GM08714 (cell line): ENCODE measurements at regions not wholly inside any gene's neighbourhood (a gene's known extent, or its start where the extent isn't known, plus 50 kb on each side); places are given as distances from the start of the nearest gene placed in this dataset.

Experiments used
- H3K4me3 ChIP-seq: fragments of 200-500 bp; sonication (Bioruptor generic); 2 replicates; pipeline ENCODE4 v1.5.1; 2014; ENCODE audit warnings: mild to moderate bottlenecking, low read length, inconsistent platforms
- ZNF274 ChIP-seq: IDR thresholded peaks from 2 replicates; pipeline ENCODE4 v1.6.1; 2012; ENCODE audit warnings: mild to moderate bottlenecking, low read depth, low read length

- H3K4me3 ChIP-seq: no peak overlapping the region
- TF ChIP-seq ZNF274: no peak
These were observed 346.8 kb downstream of the STK39 start for GRCh38 chr2:167900435-167901114.

GRCh38 chr2:167898340-167898739, 349.1 kb downstream of the STK39 start:
- H3K4me3 ChIP-seq: no peak overlapping the region
- TF ChIP-seq ZNF274: no peak

- no peak for TF ChIP-seq ZNF274
- no peak overlapping the region for H3K4me3 ChIP-seq
These were observed 355.6 kb downstream of the STK39 start for GRCh38 chr2:167891841-167892240.

GRCh38 chr2:167890739-167891138, 356.7 kb downstream of the STK39 start:
- no peak for TF ChIP-seq ZNF274
- no peak overlapping the region for H3K4me3 ChIP-seq

- TF ChIP-seq ZNF274: no peak
These were observed 367.0 kb downstream of the STK39 start for GRCh38 chr2:167880415-167880814.

GRCh38 chr2:167875529-167875928, 371.9 kb downstream of the STK39 start:
- TF ChIP-seq ZNF274: no peak
- H3K4me3 ChIP-seq: no peak overlapping the region

More at GRCh38 chr2:167880415-167880814, 367.0 kb downstream of the STK39 start:
- H3K4me3 ChIP-seq: no peak overlapping the region

GRCh38 chr2:167874812-167875211, 372.6 kb downstream of the STK39 start:
- TF ChIP-seq ZNF274: no peak
- no peak overlapping the region for H3K4me3 ChIP-seq

GRCh38 chr2:167871286-167871685, 376.1 kb downstream of the STK39 start:
- H3K4me3 ChIP-seq: no peak overlapping the region
- no peak for TF ChIP-seq ZNF274

- H3K4me3 ChIP-seq: no peak overlapping the region
- TF ChIP-seq ZNF274: no peak
These were observed 378.2 kb downstream of the STK39 start for GRCh38 chr2:167869200-167869599.

- no peak for TF ChIP-seq ZNF274
- H3K4me3 ChIP-seq: no peak overlapping the region
These were observed 384.0 kb downstream of the STK39 start for GRCh38 chr2:167863377-167863776.

GRCh38 chr2:167862782-167863181, 384.6 kb downstream of the STK39 start:
- no peak for TF ChIP-seq ZNF274
- H3K4me3 ChIP-seq: peak overlapping the region; percentile 66; the same call in 1 of the 2 replicates

GRCh38 chr2:167862296-167862695, 385.1 kb downstream of the STK39 start:
- peak overlapping the region; percentile 66; the same call in 1 of the 2 replicates for H3K4me3 ChIP-seq
- no peak for TF ChIP-seq ZNF274

- TF ChIP-seq ZNF274: no peak
- H3K4me3 ChIP-seq: peak overlapping the region; percentile 66; the same call in 1 of the 2 replicates
These were observed 385.7 kb downstream of the STK39 start for GRCh38 chr2:167861574-167862193.

GRCh38 chr2:167860082-167860481, 387.3 kb downstream of the STK39 start:
- H3K4me3 ChIP-seq: no peak overlapping the region

GRCh38 chr2:167859676-167860075, 387.7 kb downstream of the STK39 start:
- H3K4me3 ChIP-seq: no peak overlapping the region
- TF ChIP-seq ZNF274: no peak

More at GRCh38 chr2:167860082-167860481, 387.3 kb downstream of the STK39 start:
- TF ChIP-seq ZNF274: no peak

- no peak overlapping the region for H3K4me3 ChIP-seq
- no peak for TF ChIP-seq ZNF274
These were observed 389.3 kb downstream of the STK39 start for GRCh38 chr2:167858086-167858485.
